ENCODE measurements at regions not wholly inside any gene's neighbourhood (a gene's known extent, or its start where the extent isn't known, plus 50 kb on each side); places are given as distances from the start of the nearest gene placed in this dataset.
"Not testable (repeated sequence)": the region's sequence is repeated elsewhere in the genome, so short reads cannot be mapped to it uniquely, and the experiment has no call there.

DNA sequence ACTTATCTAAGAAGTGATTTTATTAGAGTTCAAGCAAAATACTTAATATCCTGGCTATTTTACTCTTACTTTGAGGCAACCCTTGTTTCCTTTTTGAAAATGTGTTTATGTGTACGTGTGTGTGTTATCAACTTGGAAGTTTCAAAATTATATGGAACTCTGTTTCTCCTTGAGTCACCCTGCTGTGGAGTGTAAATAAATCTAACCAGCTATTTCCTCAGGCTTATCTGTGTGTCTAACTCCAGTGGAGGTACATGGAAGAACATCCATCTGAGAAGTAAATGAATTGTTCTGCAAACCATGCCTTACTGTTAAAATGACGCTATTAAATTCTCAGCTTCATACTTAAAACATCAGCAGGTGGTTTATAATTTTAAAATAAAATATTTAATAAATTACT, 583.4 kb upstream of the SLITRK5 start:
- DNase-seq (ENCODE audit: low read depth in 2 of 2): no peak

DNA sequence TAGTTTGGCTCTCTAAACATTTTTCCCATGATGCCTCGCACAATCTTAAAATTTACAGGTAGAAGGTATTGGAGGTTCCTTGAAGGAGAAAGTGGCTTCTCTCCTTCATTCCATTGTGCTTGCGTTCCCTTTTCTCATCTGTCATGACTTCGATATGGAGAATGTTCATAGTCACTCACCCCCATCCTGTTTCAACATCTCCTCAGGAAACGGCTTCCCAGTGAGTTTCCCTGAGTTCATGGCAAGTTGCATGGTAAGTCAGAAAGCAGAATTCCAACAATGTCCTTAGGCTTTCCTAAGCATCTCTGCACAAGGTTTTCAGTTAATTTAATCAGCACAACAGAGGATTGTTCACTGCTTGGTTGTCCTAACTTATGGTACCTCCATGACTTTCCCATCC, 581.8 kb upstream of the SLITRK5 start:
- no peak for DNase-seq (ENCODE audit: low read depth in 2 of 2)

DNA sequence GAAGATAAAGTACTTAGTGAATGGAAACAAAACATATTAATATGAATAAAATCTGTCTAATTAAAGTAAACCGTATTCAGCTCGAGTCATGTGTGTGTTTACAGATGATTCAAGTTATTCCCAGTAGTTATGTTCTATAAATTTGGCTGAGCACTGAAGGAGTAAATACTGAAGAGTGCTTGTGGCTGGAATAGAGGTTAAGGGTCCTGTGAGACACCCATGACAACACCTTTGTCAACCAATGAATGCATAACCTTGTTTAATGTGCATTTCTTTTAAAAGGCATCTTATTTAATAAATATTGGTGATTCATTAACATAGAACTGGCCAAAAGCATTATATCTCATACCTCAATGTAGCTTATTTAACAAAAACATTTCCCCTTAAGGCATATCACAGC, 577.8 kb upstream of the SLITRK5 start:
- no peak for DNase-seq (ENCODE audit: low read depth in 2 of 2)

DNA sequence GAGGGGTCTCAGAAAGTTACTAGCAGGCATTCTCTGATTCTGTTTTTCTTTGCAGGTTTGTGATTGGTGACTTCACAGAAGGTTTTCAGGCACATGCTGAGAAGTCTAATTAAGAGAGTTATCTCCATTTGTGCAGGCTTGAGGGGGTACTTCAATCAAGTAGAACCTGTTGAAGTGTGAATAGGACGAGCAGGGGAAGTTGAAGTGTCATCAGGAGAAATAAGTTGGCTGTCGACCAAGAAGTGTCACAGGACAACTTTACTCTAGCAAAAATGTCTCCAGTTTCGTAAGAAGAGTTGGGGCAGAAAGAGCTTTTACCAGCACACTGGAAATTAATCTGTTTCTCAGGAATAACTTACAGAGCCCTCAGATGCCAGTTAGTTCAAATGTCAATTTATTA, 576.5 kb upstream of the SLITRK5 start:
- DNase-seq (ENCODE audit: low read depth in 2 of 2): no peak

DNA sequence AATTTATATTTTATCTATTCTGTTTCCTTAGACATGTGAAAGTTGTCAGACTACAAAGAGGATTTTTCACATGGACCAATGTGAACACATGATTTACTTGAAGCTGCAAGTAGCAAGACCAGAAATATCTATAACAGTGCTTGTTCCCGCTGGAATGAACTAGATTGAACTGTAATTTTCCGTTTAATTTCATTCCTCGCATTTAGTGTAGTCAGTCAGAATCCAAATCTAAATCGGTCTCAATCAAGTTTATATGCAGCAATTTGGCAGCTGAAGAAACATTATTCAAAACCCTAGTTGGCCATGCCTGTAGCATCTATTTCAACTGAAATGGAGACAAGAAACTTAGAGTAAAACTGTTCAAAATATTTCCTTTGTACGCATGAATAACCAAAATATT, 570.7 kb upstream of the SLITRK5 start:
- DNase-seq (ENCODE audit: low read depth in 2 of 2): no peak

DNA sequence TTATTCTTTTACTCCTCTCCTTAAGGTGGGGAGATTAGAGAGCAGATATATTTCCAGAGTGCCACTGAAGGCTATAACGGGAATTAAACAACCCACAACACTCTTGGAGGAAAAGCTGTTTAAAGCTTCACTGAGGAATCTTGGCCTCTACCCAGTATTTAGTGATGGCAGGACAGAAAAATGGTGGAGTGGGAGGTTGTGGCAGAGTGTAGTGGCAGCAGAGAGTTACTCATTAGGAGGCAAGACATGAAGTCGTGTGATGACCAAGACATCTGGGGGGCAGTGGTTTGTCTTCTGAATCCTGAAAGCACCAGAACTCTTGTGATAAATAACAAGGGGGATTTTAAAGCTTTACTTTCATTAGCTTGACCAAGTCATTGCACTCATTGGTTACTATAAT, 563.5 kb upstream of the SLITRK5 start:
- DNase-seq (ENCODE audit: low read depth in 2 of 2): no peak

DNA sequence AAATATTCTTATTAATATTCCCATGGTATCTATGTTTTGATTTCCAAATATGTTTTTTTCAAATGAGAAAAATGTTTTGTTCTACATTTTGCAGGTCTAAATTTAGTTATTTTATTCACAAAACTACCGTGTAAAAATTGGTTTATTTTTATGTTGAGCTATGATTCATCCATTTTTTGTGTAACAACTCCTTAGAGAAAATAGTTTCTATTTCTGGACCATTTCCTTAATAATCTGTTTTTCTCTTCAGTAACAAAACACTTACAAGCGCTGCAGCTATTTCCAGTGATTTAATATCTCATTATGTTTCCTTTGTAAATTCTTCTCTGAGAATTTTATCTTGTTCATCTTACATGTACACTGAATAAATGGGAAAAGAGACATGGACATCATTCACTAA, 550.7 kb upstream of the SLITRK5 start:
- no peak for DNase-seq (ENCODE audit: low read depth in 2 of 2)

DNA sequence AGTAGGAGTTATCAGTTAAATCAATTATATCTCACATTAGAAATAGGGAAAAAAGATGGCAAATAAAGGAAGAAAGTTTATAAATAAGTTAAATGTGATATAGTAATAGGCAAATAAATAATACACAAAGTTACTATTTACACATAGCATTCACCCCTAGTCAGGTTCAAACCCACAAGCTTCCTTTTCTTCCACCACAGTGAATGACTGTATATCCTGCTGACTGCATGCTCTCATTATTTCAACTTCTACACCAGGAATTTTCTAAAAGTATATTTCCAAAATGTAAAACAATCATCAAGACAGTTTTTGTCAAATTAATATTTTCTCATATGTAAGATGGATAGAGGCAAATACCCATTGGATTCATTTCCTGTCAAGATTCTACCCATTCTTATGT, 548.6 kb upstream of the SLITRK5 start:
- no peak for DNase-seq (ENCODE audit: low read depth in 2 of 2)

DNA sequence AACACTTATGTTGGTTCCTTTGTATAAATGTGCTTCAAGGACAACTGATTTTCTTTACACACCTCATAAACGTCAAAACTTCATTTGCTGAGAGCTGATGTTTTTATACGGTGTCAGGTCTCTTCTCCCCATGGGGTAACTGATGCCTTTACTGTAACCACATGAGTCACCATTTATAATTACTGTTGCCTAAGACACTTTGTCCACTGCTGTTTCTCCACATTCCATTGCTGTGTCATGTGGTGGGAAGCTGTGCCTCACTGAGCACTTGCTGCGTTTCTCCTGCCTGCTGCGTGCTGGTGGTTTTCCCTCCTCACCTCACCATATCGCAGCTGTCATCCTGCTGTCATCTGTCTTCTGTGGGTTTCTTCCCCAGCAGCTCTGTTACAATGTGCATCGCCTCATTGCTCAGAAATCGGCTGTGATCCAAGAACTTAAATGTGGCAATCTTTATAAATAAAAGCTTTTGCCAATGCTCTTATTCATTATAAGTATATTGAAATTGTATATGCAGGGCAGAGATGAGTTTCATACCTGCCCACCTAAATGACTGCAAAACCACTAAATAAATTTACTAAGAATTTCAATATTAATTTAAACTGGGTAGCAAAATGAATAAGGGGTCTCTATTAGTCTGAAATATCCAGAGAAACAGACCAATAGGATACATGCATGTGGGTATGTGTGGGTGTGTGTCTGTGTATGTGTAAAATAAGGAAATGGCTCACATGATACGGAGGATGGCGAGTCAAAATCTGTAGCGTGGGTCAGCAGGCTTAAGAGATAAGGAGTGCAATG, 547.0 kb upstream of the SLITRK5 start:
- no peak for DNase-seq (ENCODE audit: low read depth in 2 of 2)

DNA sequence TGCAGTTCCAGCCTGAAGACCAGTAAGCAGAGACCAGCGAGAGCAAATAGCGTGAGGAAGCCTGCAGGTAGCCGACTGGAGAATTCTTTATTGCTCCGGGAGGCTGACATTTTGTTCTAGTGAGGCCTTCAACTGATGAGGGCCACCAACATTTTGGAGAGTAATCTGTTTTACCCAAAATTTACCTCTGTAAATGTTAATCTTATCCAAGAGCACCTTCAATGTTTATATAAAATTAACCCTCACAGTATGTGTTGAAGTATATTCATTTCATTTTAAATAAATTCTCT, 546.4 kb upstream of the SLITRK5 start:
- no peak for DNase-seq (ENCODE audit: low read depth in 2 of 2)

DNA sequence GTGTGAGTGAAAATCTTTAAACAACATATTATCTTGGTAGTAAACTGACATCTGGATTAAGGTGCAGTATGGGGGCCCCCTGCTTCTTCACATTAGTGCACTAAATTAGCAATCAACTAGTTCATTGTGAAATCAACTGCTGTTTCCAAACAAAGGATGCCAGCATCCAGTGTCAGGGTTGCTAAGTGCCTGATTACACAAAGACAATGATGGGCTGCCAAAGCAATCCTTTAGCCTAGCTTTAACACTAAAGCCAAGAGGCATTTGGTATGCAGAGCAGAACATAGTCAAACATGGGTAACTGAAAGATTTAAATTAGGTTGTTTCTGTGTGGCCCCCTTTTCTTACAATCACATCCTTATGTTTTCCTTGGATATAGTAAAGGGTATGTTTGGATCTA, 543.1 kb upstream of the SLITRK5 start:
- no peak for DNase-seq (ENCODE audit: low read depth in 2 of 2)

DNA sequence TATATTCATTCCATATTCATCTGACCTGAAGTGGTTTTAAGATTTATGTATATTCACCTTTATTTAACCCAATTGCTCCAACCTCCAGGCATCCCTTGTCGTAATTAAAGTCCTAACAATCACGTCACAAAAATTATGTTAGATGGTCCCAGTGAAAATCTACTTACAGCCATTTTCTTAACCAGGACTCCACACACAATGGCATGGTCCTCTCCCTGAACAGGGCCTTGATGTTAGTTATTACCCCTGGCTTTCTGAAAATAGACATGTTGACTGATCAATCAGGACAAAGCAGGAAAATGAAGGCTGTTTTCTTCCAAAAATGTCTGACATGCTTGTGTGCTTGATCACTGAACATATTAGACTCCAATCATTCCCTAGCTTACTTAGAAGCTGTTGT, 542.7 kb upstream of the SLITRK5 start:
- DNase-seq (ENCODE audit: low read depth in 2 of 2): no peak

DNA sequence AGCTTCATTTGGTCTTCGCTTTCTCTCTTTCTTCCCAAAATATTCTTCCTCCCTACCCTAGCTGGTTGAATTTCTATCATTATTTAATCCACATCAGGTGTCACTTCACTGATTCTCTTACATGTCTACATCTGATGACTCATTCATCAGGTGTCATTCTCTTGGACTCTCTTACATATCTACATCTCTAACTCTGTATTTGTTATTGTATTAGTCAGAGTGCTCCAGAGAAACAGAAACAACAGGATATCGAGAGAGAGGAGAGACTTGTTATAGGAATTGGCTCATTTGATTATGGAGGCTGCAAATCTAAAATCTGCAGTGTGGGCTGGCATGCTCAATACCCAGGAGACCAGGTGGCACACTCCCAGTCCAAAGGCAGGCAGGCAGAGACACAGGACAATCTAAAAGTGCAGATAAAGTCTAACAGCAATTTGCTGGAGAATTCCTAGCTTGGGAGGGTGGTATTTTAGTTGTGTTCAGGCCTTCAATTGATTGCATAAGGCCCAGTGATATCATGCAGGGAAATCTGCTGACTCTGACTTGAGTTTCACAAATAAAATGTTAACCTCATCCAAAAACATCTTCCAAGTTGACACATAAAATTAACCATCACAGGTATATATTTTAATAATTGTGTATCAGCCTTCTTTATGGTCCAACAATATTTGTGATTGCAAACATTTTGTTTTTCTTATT, 541.4 kb upstream of the SLITRK5 start:
- no peak for DNase-seq (ENCODE audit: low read depth in 2 of 2)

DNA sequence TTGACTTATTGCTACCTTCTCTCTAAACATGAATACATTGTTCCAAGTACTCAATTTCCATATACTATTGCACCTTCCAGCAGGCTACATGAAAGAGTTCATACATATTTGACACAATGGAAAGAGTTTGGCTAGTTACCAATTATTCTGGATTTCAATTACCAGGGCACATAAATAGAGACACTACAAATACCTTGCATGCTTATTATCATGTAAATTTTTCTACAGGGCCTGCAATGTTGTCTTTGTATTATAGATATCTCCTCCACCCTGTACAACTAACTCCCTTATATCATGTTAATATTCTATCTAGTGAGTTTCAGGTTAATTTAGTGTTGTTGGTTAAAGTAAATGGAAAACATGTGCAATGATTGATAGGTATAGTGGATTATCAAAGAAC, 540.7 kb upstream of the SLITRK5 start:
- DNase-seq (ENCODE audit: low read depth in 2 of 2): no peak

DNA sequence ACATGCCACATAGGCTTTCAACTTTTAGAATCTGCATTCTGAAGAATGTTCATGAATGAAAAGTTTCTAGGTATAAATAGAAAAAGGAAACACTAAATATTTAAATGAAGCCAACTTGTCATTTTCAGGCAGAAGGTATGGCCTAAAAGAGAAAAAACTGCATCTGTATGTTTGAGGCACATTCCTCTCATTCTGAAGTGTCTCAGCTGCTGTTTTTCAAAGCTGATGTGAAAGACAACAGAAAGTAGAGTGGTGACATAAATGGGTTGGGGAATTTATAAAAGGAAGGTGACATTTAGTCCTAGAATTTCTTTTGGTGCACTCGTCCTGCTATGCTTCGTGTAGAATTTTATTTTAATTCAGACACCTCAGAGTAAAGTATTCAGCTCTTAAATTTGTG, 539.6 kb upstream of the SLITRK5 start:
- no peak for DNase-seq (ENCODE audit: low read depth in 2 of 2)

DNA sequence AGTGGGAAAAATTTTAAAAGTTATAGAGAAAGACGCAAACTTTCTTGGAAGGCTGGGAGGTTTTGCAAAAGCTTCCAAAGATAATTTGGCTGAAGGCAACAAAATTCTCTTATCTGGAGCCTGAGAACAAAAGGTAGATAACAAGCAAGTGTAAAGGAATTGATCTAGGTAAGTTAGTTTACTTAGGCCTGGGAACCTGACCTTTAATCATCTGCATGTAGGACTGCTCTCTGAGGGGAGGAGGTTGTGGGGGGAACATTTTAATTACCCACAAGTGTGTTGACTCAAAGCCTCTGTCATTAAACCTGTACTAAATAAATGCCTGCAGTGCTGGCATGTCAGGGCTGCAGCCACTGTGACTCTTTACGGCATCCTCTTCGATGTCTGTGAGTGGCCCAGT, 532.3 kb upstream of the SLITRK5 start:
- no peak for DNase-seq (ENCODE audit: low read depth in 2 of 2)

DNA sequence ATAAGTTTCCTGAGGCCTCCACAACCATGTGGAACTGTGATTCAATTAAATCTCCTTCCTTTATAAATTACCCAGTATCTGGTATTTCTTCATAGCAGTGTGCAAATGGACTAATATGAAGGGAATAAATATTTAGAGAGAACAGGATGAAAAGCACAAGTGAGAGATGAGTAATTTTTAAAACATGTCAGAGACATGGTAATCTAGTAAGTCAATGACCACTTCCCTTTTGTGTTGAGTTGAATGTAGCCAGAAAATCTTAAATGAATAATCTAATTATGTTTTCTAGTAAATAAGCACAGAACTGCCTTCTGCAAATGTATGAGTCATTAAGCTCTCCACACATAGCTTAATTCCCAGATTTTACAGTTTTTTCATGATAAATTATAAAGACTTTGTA, 524.1 kb upstream of the SLITRK5 start:
- no peak for DNase-seq (ENCODE audit: low read depth in 2 of 2)

DNA sequence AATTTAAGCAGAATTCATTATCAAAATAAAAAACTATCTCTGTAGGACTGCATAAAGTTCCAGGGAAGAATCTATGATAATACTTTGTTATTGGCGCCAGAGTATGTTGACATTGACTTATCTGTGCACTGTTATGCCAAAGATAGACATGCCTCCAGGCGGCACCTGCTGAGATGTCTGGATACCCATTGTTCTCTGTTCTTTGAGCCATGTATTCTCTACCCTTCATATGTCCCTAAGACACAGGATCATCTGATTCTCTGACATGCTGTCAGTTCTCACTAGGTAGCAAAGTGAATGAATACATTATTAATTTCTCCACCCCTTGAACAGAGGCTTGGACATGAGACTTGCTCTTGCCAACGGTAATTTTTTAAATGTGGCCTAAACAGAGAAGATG, 517.8 kb upstream of the SLITRK5 start:
- no peak for DNase-seq (ENCODE audit: low read depth in 2 of 2)

DNA sequence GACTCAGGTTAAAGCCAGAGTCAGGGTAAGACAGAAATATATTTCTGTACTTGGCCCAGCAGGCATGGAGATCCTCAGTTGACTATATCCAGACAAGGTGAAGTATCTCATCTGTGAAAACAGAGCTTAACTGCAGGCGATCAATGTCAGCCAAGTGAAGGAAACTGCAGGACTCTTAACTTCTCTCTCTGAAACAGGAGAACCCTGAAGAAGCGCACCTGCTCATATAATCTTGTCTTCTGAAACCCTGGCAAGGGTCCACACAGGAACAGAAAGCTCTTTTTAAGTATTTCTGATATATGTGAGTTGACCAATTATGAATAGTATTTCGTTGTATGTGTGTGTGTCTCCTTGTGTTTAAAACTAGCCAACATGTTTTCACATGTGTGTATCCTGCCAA, 504.8 kb upstream of the SLITRK5 start:
- no peak for DNase-seq (ENCODE audit: low read depth in 2 of 2)

DNA sequence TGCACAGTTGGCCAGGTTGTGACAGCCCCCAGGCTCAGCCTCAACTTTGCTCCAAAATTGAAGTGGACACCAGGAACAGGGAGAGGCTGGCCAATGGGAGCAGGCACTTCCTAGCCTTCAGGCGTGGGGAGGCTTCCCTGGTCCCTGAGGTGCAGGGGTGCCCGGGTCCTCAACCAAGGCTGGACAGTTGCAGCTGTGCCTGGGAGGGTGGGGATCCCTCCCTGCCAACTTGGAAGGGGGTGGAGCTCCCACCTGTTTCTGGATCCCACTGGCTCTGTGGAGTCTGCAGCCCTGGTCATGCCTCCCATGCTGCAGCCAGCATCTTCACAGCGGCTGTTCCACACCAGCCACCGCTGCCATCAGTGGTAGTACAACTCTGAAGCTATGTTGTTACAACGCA, 502.8 kb upstream of the SLITRK5 start:
- DNase-seq (ENCODE audit: low read depth in 2 of 2): no peak

DNA sequence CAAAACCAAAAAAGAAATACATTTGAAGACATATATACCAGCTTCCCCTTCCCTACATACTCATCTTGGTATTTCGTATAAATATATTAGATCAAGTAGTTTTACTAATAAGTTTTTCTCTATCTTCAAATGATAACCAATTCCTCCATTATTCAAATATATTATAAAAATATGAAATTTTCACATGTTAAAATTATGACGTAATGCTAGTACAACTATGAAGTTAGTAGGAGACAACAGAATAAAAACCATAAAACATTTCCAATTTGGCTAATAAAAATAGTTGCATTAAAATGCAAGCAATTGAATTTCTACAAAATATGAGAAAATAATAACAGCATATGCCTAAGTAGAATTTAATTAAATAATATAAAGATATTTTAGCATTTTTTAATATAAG, 501.8 kb upstream of the SLITRK5 start:
- no peak for DNase-seq (ENCODE audit: low read depth in 2 of 2)

DNA sequence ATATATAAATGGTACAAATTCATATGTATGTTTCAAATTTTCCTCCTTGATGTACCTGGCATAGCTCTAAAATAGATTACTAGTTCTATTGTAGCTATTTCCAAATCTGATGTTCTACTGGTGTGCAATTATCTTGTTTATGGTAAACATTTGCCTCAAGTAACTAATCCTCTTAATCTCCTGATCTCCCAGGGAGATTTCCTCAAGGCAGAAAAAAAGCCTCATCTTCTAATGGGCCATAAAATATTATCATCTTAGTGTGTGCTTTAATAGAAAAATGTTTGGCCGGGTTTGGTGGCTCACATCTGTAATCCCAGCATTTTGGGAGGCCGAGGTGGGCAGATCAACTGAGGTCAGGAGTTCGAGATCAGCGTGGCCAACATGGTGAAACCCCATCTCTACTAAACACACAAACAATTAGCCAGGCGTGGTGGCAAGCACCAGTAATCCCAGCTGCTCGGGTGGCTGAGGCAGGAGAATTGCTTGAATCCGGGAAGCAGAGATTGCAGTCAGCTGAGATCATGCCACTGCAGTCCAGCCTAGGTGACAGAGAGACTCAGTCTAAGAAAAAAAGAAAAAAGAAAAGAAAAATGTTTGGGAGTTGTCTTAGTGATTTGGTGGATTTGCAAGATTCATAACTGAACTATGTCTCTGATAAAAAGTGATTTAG, 498.9 kb upstream of the SLITRK5 start:
- no peak for DNase-seq (ENCODE audit: low read depth in 2 of 2)

DNA sequence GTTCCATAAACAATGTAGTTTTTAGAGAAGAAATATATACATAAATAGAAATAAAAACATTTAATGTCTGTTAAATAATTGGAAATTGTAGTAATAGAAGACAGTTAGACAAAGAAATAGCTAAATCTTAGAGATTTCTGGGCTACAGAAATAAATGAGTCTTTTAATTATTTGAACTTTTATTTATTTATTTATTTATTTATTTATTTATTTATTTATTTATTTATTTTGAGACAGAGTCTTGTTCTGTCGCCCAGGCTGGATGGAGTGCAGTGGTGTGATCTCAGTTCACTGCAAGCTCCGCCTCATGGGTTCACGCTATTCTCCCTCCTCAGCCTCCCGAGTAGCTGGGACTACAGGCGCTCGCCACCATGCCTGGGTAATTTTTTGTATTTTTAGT, 486.0 kb upstream of the SLITRK5 start:
- not testable (repeated sequence) for DNase-seq (ENCODE audit: low read depth in 2 of 2)
